GM18520 (cell line): ENCODE measurements at regions not wholly inside any gene's neighbourhood (a gene's known extent, or its start where the extent isn't known, plus 50 kb on each side); places are given as distances from the start of the nearest gene placed in this dataset.
"Not testable (repeated sequence)": the region's sequence is repeated elsewhere in the genome, so short reads cannot be mapped to it uniquely, and the experiment has no call there.

Source experiments
- ATAC-seq: cut with Tn5 transposase; IDR thresholded peaks from one replicate; pipeline ENCODE4 v1.9.1; 2021; ENCODE audit not compliant: unreplicated experiment

- ATAC-seq = no peak
Observed at GRCh38 chr6:76790045-76790796, 673.1 kb downstream of the HTR1B start.

- ATAC-seq = no peak
Observed at GRCh38 chr6:76789580-76789979, 673.7 kb downstream of the HTR1B start.

GRCh38 chr6:76788155-76788554 is 675.1 kb downstream of the HTR1B start:
- ATAC-seq = no peak

DNA sequence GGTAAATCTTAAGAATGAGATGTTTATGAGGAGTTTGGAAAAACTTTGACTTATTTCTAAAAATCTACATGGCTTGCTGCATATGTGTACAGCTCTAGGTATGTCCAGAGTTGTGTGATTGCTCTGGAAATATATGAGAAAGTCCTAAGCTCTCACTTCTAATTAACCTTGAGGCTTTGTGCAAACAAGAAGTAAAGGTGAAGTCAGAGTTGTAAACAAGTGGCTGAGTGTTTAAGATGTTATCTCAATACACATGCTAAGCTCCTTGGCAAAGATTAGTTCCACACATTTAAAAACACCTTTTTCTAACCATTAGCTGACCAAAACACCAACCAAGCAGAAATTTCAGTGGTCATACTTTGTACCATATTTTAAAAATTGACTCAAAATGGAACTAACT is 684.2 kb downstream of the HTR1B start:
- ATAC-seq = no peak

DNA sequence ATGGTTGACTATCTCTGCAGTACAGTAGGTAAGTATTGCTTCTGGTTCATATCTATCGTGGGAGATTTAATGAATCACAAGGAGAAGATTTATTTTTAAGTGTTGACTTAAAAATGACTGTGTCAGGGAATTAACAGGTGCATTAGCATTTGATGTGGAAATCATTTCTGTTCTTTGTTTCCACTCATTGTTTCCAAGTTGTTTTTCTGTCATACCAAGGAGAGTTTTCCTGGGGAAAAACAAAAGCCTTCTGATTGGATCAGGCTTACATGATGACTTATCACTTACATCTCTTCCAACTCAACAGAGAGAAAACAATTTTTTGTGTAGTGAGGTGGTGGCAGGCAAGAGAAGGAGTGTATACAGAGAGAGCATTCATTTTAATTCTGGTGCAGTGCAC is 686.4 kb downstream of the HTR1B start:
- ATAC-seq = no peak

DNA sequence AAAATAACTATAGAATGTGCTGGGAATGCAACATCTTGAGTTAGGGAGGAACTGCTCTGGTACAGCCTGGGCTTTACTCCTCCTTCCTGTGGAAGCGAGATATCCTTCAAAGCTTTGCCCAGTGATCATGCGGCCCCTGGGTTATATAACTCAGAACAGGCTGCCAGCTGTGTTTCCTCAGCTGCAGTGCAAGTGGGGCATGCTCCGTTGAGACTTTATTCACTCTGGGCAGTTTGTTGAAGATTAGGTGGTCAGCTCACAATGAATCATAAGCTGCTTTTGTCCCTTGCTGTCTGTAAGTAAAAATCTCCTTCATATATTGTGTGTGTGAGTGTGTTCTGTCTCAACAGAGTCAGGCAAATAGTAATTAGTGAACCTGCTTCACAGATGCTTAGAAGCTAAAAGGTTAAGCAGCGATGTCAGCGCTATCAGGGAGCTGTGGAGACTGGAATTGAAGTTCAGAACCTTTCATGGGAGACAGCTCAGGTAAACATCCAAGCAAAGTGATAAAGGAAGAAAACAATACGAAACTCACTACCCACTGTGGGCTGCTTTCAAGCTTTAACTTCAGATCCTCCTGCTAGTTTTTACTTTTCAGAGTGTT is 688.4 kb downstream of the HTR1B start:
- ATAC-seq = no peak

GRCh38 chr6:76772951-76773350 is 690.3 kb downstream of the HTR1B start:
- no peak for ATAC-seq

GRCh38 chr6:76771059-76771634 is 692.1 kb downstream of the HTR1B start:
- no peak for ATAC-seq

GRCh38 chr6:76770281-76770680 is 693.0 kb downstream of the HTR1B start:
- ATAC-seq = no peak

DNA sequence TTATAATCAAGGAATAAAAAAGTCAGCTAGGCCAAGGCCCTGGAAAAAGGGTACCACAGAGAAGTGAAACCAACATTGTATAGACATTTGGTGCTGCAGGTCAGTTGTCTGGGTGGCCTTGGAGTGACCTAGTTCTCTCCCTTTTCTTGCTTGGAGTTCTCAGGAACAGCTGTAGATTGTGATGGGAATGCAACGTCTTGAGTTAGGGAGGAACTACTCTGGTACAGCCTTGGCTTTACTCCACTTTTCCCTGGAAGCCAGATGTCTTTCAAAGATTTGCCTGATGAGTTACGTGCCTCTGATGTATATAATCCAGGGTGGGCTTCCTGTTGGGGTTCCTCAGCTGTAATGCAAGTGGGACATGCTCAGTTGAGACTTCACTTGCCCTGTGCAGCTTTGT is 694.7 kb downstream of the HTR1B start:
- no peak for ATAC-seq

GRCh38 chr6:76764057-76764456 is 691.6 kb upstream of the IMPG1 start:
- no peak for ATAC-seq

DNA sequence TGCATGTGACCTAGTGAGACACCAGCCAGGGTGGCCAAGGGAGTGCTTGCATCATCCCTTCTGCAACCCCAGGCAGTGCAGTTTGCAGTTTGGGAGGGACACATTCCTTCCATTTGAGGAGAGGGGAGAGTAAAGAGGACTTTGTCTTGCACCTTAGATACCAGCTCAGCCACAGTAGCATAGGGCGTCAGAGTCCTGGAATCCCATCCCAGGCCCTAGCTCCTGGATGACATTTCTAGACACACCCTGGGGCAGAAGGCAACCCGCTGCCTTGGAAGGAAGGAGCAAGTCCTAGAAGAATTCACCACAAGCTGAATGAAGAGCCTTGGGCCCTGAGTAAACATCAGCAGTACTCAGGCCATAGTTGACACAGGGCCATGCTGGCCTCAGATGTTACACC is 680.4 kb upstream of the IMPG1 start:
- ATAC-seq = no peak

- not testable (repeated sequence) for ATAC-seq
Observed at GRCh38 chr6:76745388-76745787, 672.9 kb upstream of the IMPG1 start.

DNA sequence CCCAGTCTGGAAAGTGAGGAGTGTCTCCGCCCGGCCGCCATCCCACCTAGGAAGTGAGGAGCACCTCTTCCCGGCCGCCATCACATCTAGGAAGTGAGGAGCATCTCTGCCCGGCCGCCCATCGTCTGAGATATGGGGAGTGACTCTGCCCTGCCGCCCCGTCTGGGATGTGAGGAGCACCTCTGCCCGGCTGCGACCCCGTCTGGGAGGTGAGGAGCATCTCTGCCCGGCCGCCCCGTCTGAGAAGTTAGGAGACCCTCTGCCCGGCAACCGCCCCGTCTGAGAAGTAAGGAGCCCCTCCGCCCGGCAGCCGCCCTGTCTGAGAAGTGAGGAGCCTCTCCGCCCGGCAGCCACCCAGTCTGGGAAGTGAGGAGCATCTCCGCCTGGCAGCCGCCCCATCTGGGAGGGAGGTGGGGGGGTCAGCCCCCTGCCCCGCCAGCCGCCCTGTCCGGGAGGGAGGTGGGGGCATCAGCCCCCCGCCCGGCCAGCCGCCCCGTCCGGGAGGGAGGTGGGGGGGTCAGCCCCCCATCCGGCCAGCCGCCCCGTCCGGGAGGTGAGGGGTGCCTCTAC is 671.8 kb upstream of the IMPG1 start:
- not testable (repeated sequence) for ATAC-seq

DNA sequence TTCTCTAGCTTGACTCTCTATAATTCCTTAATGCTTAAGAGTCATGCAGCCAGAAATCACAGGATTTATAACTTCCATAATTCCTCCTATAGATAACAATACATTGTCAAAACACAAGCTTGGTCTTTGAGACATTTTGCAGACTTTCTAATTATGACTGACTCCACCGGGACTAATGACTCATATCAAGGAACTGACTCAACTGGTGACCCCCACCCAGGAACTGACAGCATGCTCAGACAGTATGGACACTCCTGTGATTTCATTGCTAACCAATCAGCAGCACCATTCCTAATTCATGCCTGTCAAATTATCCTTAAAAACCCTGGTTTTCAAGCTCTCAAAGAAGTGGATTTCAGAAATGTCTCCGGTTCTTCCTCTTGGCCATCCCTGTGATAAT is 670.5 kb upstream of the IMPG1 start:
- no peak for ATAC-seq

DNA sequence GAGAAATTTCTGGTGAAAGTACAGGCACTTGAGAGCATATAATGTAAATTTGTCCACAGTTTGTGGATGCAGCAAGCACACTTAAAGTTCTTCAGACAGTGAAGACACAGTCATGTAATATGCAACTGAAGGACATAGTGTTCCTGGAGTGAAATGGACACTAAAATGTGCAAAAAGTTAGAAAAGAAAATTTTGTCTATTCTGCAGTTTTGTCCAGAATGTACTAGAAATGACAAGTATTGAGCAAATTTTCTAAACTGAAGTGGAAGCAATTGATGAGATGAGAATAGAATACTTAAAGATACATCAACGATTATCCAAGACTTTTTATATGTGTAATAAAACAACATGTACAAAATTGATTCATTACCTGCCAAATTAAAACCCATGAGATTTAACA is 647.0 kb upstream of the IMPG1 start:
- ATAC-seq = no peak

DNA sequence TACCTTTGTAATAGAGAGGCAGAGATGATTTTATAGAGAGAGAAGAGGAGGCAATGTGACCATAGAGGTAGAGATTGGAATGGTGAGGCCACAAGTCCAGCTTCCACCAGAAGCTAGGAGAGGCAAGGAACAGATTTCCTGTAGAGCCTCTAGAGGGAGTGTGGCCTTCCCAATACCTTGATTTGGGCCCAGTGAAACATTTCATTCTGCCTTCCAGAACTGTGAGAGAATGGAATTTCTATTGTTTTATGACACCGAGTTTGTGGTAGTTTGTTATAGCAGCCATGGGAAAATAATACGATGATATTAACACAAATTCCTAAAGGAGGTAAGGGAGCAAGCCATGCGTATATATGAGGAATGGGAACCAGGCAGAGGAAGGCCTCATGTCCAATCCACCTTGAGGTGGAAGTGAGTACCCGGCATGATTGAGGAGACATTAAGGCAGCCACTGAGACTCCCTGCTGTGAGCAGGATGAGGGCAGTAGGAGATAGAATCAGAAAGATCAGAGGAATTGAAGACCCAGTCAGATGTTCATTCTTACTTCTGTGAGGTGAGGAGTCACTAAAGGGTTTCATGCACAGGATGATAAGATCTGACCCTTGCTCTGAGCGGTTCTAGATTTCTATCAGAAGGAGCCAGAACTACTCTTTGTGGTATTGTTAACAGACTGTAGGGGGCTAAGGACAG is 636.3 kb upstream of the IMPG1 start:
- no peak for ATAC-seq

DNA sequence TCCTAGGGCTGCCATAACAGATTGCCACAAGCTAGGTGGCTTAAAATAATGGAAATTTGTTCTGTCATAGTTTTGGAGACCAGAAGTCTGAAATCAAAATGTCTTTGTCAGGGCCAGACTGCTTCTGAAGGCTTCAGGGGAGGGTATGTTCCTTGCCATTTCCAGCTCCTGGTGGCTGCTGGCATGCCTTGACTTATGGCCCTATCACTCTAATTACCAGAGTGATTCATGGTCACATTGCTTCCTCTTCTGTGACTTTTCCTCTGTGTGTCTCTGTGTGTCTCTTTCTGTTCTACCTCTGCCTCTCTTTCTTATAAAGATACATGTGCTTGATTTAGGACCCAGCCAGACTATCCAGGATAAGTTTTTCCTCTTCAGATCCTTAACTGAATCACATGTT is 635.2 kb upstream of the IMPG1 start:
- no peak for ATAC-seq

DNA sequence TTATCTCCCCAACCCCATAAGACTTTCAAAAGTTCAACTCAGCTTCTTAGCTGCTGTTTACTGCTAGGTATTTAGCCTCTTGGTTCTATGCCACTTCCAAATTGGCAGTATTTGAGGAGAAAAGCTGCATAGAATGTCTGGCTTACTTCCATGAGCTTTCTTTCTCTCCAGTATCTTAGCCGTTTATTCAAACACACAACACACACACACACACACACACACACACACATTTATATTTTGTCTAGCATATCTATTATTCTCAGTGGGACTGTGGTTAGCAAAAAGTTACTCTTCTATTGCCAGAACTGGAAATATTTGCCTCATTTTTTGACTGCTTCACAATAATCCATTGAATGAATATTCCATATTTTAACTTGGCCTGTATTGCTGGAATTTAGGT is 634.2 kb upstream of the IMPG1 start:
- no peak for ATAC-seq

GRCh38 chr6:76706086-76706485 is 633.6 kb upstream of the IMPG1 start:
- ATAC-seq = no peak

- ATAC-seq = no peak
Observed at GRCh38 chr6:76703786-76704185, 631.3 kb upstream of the IMPG1 start.

- no peak for ATAC-seq
Observed at GRCh38 chr6:76703285-76703684, 630.8 kb upstream of the IMPG1 start.
